B cell (primary cell): ENCODE measurements at regions not wholly inside any gene's neighbourhood (a gene's known extent, or its start where the extent isn't known, plus 50 kb on each side); places are given as distances from the start of the nearest gene placed in this dataset.

Source experiments
- ATAC-seq: fragments of 200-7000 bp; cut with Tn5 transposase; one replicate; pipeline ENCODE4 v1.10.0; 2021; ENCODE audit warnings: low read depth, mild to moderate bottlenecking, moderate number of reproducible peaks, moderate library complexity
- CTCF ChIA-PET: fragments of 350-600 bp; sonication (Branson Sonifier 250); formaldehyde crosslinking; loops from one replicate; lab custom pipeline; 2021; ENCODE audit warnings: antibody characterized with exemption, inconsistent platforms; lab: Charles Lee
- POLR2A ChIA-PET: fragments of 350-600 bp; sonication (Branson Sonifier 250); formaldehyde crosslinking; loops from one replicate; lab custom pipeline; 2021; ENCODE audit warnings: antibody characterized with exemption; lab: Charles Lee
- DNase-seq: peaks from one replicate; pipeline ENCODE4 v3.0.0; 2013
- H2AFZ ChIP-seq: 2 replicates; pipeline ENCODE4 v1.6.1; 2012; ENCODE audit warnings: mild to moderate bottlenecking, low read depth, low read length; ENCODE audit not compliant: insufficient read depth, poor library complexity, severe bottlenecking
- H3K27ac ChIP-seq, 2 donors: 1 replicate in 1 of 2; 2 replicates in 1 of 2; pipeline ENCODE4 v1.5.1; 2012 to 2013; ENCODE audit warnings: low read length in 2 of 2, mild to moderate bottlenecking in 2 of 2, moderate library complexity in 1 of 2
- H3K27me3 ChIP-seq, 4 experiments: fragments of 200-600 bp in 1 of 4; sonication (generic) in 1 of 4; replicated peaks in 1 of 4; 1 replicate in 2 of 4; 2 replicates in 2 of 4; pipeline versions ENCODE4 v1.6.1 to v1.7.0; 2013 to 2016; ENCODE audit warnings: low read length in 3 of 4, mild to moderate bottlenecking in 2 of 4, mixed read lengths in 1 of 4, moderate library complexity in 1 of 4; ENCODE audit not compliant: insufficient read depth in 4 of 4, control insufficient read depth in 3 of 4; ENCODE audit errors: control extremely low read depth in 1 of 4
- H3K36me3 ChIP-seq, 2 experiments: replicated peaks in 1 of 2; 1 replicate in 1 of 2; 2 replicates in 1 of 2; pipeline versions ENCODE4 v1.6.1 to v1.7.1; 2013; ENCODE audit warnings: low read length in 1 of 2; ENCODE audit not compliant: insufficient read depth in 2 of 2, control insufficient read depth in 1 of 2; ENCODE audit errors: control extremely low read depth in 1 of 2, extremely low read depth in 1 of 2
- H3K4me1 ChIP-seq, 2 donors: fragments of 200-600 bp in 1 of 2; sonication (generic) in 1 of 2; 1 replicate in 1 of 2; 2 replicates in 1 of 2; pipeline versions ENCODE4 v1.5.1 to v1.6.1; 2013 to 2017; ENCODE audit warnings: low read length in 2 of 2; ENCODE audit not compliant: control insufficient read depth in 2 of 2, insufficient read depth in 2 of 2
- H3K4me2 ChIP-seq: replicated peaks from 2 replicates; pipeline ENCODE3; 2012; ENCODE audit warnings: mild to moderate bottlenecking, low read depth, low read length; ENCODE audit not compliant: poor library complexity, severe bottlenecking
- H3K4me3 ChIP-seq, 5 experiments: fragments of 200-600 bp in 1 of 5; sonication (generic) in 1 of 5; 1 replicate in 3 of 5; 2 replicates in 2 of 5; pipeline versions ENCODE4 v1.5.1 to v1.7.0; 2011 to 2016; ENCODE audit warnings: low read length in 4 of 5, mild to moderate bottlenecking in 4 of 5, low read depth in 2 of 5, control low read depth in 1 of 5, moderate library complexity in 1 of 5; ENCODE audit not compliant: insufficient read depth in 1 of 5; ENCODE audit errors: control extremely low read depth in 1 of 5, extremely low read depth in 1 of 5
- H3K79me2 ChIP-seq: fragments of 200-600 bp; sonication (generic); one replicate; pipeline ENCODE4 v1.6.0; 2016; ENCODE audit warnings: low read length; ENCODE audit not compliant: control insufficient read depth, insufficient read depth
- H3K9ac ChIP-seq: fragments of 200-600 bp; sonication (generic); 2 replicates; pipeline ENCODE4 v1.6.1; 2017; ENCODE audit warnings: mild to moderate bottlenecking, low read length, moderate library complexity
- H3K9me3 ChIP-seq, 3 donors: one replicate each; pipeline versions ENCODE4 v1.6.1 to v1.7.1; 2013; ENCODE audit warnings: low read length in 2 of 3; ENCODE audit not compliant: control insufficient read depth in 2 of 3, insufficient read depth in 1 of 3; ENCODE audit errors: control extremely low read depth in 1 of 3
- H4K20me1 ChIP-seq: 2 replicates; pipeline ENCODE4 v1.6.0; 2012; ENCODE audit warnings: mild to moderate bottlenecking, low read length; ENCODE audit not compliant: insufficient read depth, control insufficient read depth, poor library complexity, severe bottlenecking
- H3K27ac Mint-ChIP-seq: one replicate; pipeline ENCODE4 v1.8.0; 2021; ENCODE audit warnings: mixed read lengths
- H3K27me3 Mint-ChIP-seq: one replicate; pipeline ENCODE4 v1.8.0; 2021; ENCODE audit warnings: mixed read lengths
- H3K4me1 Mint-ChIP-seq: one replicate; pipeline ENCODE4 v1.8.0; 2021; ENCODE audit warnings: mixed read lengths
- H3K4me3 Mint-ChIP-seq: one replicate; pipeline ENCODE4 v1.8.0; 2021; ENCODE audit warnings: mixed read lengths
- H3K9me3 Mint-ChIP-seq: one replicate; pipeline ENCODE4 v1.8.0; 2022; ENCODE audit warnings: mixed read lengths; ENCODE audit not compliant: insufficient read depth
- CTCF ChIP-seq: fragments of 200-600 bp; IDR thresholded peaks from one replicate; pipeline ENCODE4 v1.8.0; 2022; ENCODE audit warnings: antibody characterized with exemption, mild to moderate bottlenecking
- EZH2 ChIP-seq: IDR thresholded peaks from 2 replicates; pipeline ENCODE4 v1.6.1; 2012; ENCODE audit warnings: borderline replicate concordance, low read depth, mild to moderate bottlenecking, moderate library complexity, low read length; ENCODE audit not compliant: insufficient read depth, poor library complexity, severe bottlenecking
- WGBS: methylation state at CpG from one replicate; pipeline ENCODE4 v1.1.5; 2013; ENCODE audit warnings: missing lambda C conversion rate; ENCODE audit not compliant: insufficient coverage; 5-methylcytosine and 5-hydroxymethylcytosine counted together
- intact Hi-C: fragments of 100-400 bp; cut with micrococcal nuclease; formaldehyde crosslinking; loops from one replicate; pipeline ENCODE4 v1.10.0; 2022

- ATAC-seq (no peak), DNase-seq (no peak)
- Mint-ChIP-seq H3K4me1 (no peaks in the 10 kb centered on the region), H3K4me3 (no peak overlapping the region), H3K27ac (no peak overlapping the region), H3K9me3 (no peaks in the 10 kb centered on the region), H3K27me3 (no peaks in the 10 kb centered on the region)
- no peak overlapping the region for H3K27ac ChIP-seq
- H2AFZ ChIP-seq, result no peak overlapping the region
- ChIA-PET CTCF (no interaction called here), POLR2A (no interaction called here)
- H3K79me2 ChIP-seq, result no peaks in the 10 kb centered on the region
- H4K20me1 ChIP-seq, result no peaks in the 10 kb centered on the region
- TF ChIP-seq EZH2 (no peak), CTCF (no peak)
- H3K4me3 ChIP-seq, result no peak overlapping the region
- H3K4me1 ChIP-seq, result no peaks in the 10 kb centered on the region
- H3K9ac ChIP-seq, result no peak overlapping the region
- H3K27me3 ChIP-seq, result no peaks in the 10 kb centered on the region
- no peaks in the 10 kb centered on the region for H3K36me3 ChIP-seq
- no peak overlapping the region for H3K4me2 ChIP-seq
- H3K9me3 ChIP-seq, result no peaks in the 10 kb centered on the region
- intact Hi-C loops, result no loop called here
Observed at GRCh38 chr13:71312923-71313322, 554.1 kb downstream of the DACH1 start.

- no peaks in the 10 kb centered on the region for H3K27me3 Mint-ChIP-seq
- intact Hi-C loops, result no loop called here
- Histone ChIP-seq H3K9ac (no peak overlapping the region), H3K4me3 (no peak overlapping the region), H3K4me1 (no peaks in the 10 kb centered on the region), H4K20me1 (no peaks in the 10 kb centered on the region), H3K27ac (no peak overlapping the region), H2AFZ (no peak overlapping the region), H3K4me2 (no peak overlapping the region), H3K36me3 (no peaks in the 10 kb centered on the region), H3K27me3 (no peaks in the 10 kb centered on the region), H3K9me3 (no peaks in the 10 kb centered on the region), H3K79me2 (no peaks in the 10 kb centered on the region)
- H3K4me1 Mint-ChIP-seq, result no peaks in the 10 kb centered on the region
- TF ChIP-seq EZH2 (no peak), CTCF (no peak)
- WGBS, result no CpG with 5 or more reads among the region's 4 CpGs
- POLR2A ChIA-PET, result no interaction called here
- H3K9me3 Mint-ChIP-seq, result no peaks in the 10 kb centered on the region
- CTCF ChIA-PET, result no interaction called here
- ATAC-seq, result no peak
- DNase-seq, result no peak
- no peak overlapping the region for H3K4me3 Mint-ChIP-seq
- no peak overlapping the region for H3K27ac Mint-ChIP-seq
Observed at GRCh38 chr13:71309905-71310304, 557.1 kb downstream of the DACH1 start.
